ENCODE measurements at regions not wholly inside any gene's neighbourhood (a gene's known extent, or its start where the extent isn't known, plus 50 kb on each side); places are given as distances from the start of the nearest gene placed in this dataset.

GRCh38 chr15:70447928-70448698 is 315.2 kb downstream of the UACA start (continued):
- TF ChIP-seq ZBTB17 (CRISPR knock-in tag; IDR thresholded peaks at IDR 0.05) (peak; percentile 28; the same call in 1 of the 2 replicates), STAT5A (IDR thresholded peaks at IDR 0.05; ENCODE audit: borderline replicate concordance, low read length) (peak; percentile 99), DPF2 (IDR thresholded peaks at IDR 0.05) (peak; percentile 97), POLR2G (IDR thresholded peaks at IDR 0.05; ENCODE audit: low read depth, low read length) (peak; percentile 71), SMAD4 (CRISPR knock-in tag; conservative IDR thresholded peaks at IDR 0.05) (peak; percentile 98), ZBTB7A (IDR thresholded peaks at IDR 0.05; ENCODE audit: borderline replicate concordance, control insufficient read depth, low read depth, low read length) (peak; percentile 84; the same call in 1 of the 2 replicates), ZNF143 (CRISPR knock-in tag; IDR thresholded peaks at IDR 0.05) (no peak), ZEB2 (IDR thresholded peaks at IDR 0.05) (peak; percentile 67; the same call in 1 of the 2 replicates), PBX2 (CRISPR knock-in tag; IDR thresholded peaks at IDR 0.05; ENCODE audit: low read depth) (no peak), PBX2 (tag; conservative IDR thresholded peaks at IDR 0.05; ENCODE audit: low read depth) (peak; percentile 53; the same call in 1 of the 2 replicates), ZNF24 (IDR thresholded peaks at IDR 0.05) (0 out of 2 replicates have a peak, but pooled peaks have one; percentile 49), E2F8 (IDR thresholded peaks at IDR 0.05; ENCODE audit: low read depth, partially characterized antibody) (no peak), CHD2 (IDR thresholded peaks at IDR 0.05; ENCODE audit: low read depth, low read length) (peak; percentile 78), EGR1 (conservative IDR thresholded peaks at IDR 0.05) (peak; percentile 51), GMEB1 (CRISPR knock-in tag; IDR thresholded peaks at IDR 0.05) (0 out of 2 replicates have a peak, but pooled peaks have one; percentile 27), SRF (CRISPR knock-in tag; IDR thresholded peaks at IDR 0.05) (peak in 1 of 2 experiments; percentile 29; a peak in 1 of 4 replicates), ZNF518B (CRISPR knock-in tag; IDR thresholded peaks at IDR 0.05) (no peak)
